HFFc6 (cell line): ENCODE measurements at regions not wholly inside any gene's neighbourhood (a gene's known extent, or its start where the extent isn't known, plus 50 kb on each side); places are given as distances from the start of the nearest gene placed in this dataset.
A peak's percentile ranks its signal among the peaks of the same experiment; 100 is the strongest.

Experiments
- DNase-seq: peaks from one replicate; pipeline ENCODE4 v3.0.0-alpha.2; 2018
- H3K27ac Mint-ChIP-seq: 2 replicates; pipeline ENCODE4 v1.8.0; 2020; ENCODE audit warnings: mild to moderate bottlenecking, mixed read lengths
- H3K27me3 Mint-ChIP-seq: 2 replicates; pipeline ENCODE4 v1.8.0; 2021; ENCODE audit warnings: mild to moderate bottlenecking, moderate library complexity, mixed read lengths; ENCODE audit not compliant: insufficient read depth
- H3K36me3 Mint-ChIP-seq: 2 replicates; pipeline ENCODE4 v1.8.0; 2021; ENCODE audit warnings: low read depth, mixed read lengths
- H3K4me1 Mint-ChIP-seq: 2 replicates; pipeline ENCODE4 v1.8.0; 2020; ENCODE audit warnings: low read depth, mixed read lengths
- H3K4me3 Mint-ChIP-seq: 2 replicates; pipeline ENCODE4 v1.8.0; 2020; ENCODE audit warnings: mild to moderate bottlenecking, moderate library complexity, mixed read lengths
- H3K9me3 Mint-ChIP-seq: 2 replicates; pipeline ENCODE4 v1.8.0; 2020; ENCODE audit warnings: mild to moderate bottlenecking, mixed read lengths
- CTCF ChIP-seq: fragments of 200-600 bp; sonication (generic); IDR thresholded peaks from 2 replicates; pipeline ENCODE4 v1.5.0; 2021; ENCODE audit warnings: antibody characterized with exemption, mild to moderate bottlenecking

- H3K4me1 Mint-ChIP-seq = peaks cover 8% of the 10 kb centered on the region
- H3K9me3 Mint-ChIP-seq = no peaks in the 10 kb centered on the region
- H3K36me3 Mint-ChIP-seq = no peaks in the 10 kb centered on the region
- no peak for DNase-seq
- peaks cover 44% of the 10 kb centered on the region for H3K27me3 Mint-ChIP-seq
- no peak overlapping the region for H3K27ac Mint-ChIP-seq
- no peak for TF ChIP-seq CTCF
- no peak overlapping the region for H3K4me3 Mint-ChIP-seq
These were observed 155.5 kb upstream of the MLN start for GRCh38 chr6:33959329-33959651.

GRCh38 chr6:33958526-33959328 is 154.9 kb upstream of the MLN start:
- TF ChIP-seq CTCF = peak; percentile 63
- no peak overlapping the region for H3K27ac Mint-ChIP-seq
- no peak overlapping the region for H3K4me3 Mint-ChIP-seq
- DNase-seq = no peak
- H3K4me1 Mint-ChIP-seq = peaks cover 8% of the 10 kb centered on the region
- H3K27me3 Mint-ChIP-seq = peaks cover 43% of the 10 kb centered on the region
- H3K36me3 Mint-ChIP-seq = no peaks in the 10 kb centered on the region
- no peaks in the 10 kb centered on the region for H3K9me3 Mint-ChIP-seq

GRCh38 chr6:33957892-33958525 is 154.2 kb upstream of the MLN start:
- Mint-ChIP-seq H3K36me3 (no peaks in the 10 kb centered on the region), H3K9me3 (no peaks in the 10 kb centered on the region), H3K27me3 (peaks cover 44% of the 10 kb centered on the region), H3K4me3 (no peak overlapping the region), H3K27ac (no peak overlapping the region), H3K4me1 (peaks cover 8% of the 10 kb centered on the region)
- no peak for DNase-seq
- TF ChIP-seq CTCF = no peak

GRCh38 chr6:33957131-33957891 is 153.5 kb upstream of the MLN start:
- no peak overlapping the region for H3K4me3 Mint-ChIP-seq
- H3K36me3 Mint-ChIP-seq = no peaks in the 10 kb centered on the region
- no peak for DNase-seq
- TF ChIP-seq CTCF = no peak
- H3K9me3 Mint-ChIP-seq = no peaks in the 10 kb centered on the region
- H3K4me1 Mint-ChIP-seq = peaks cover 6% of the 10 kb centered on the region
- H3K27me3 Mint-ChIP-seq = peaks cover 46% of the 10 kb centered on the region
- no peak overlapping the region for H3K27ac Mint-ChIP-seq

- no peaks in the 10 kb centered on the region for H3K9me3 Mint-ChIP-seq
- DNase-seq = no peak
- H3K27me3 Mint-ChIP-seq = peaks cover 44% of the 10 kb centered on the region
- H3K4me3 Mint-ChIP-seq = no peak overlapping the region
- no peaks in the 10 kb centered on the region for H3K36me3 Mint-ChIP-seq
- no peaks in the 10 kb centered on the region; the same call in 1 of the 2 replicates for H3K4me1 Mint-ChIP-seq
- no peak overlapping the region for H3K27ac Mint-ChIP-seq
- no peak for TF ChIP-seq CTCF
These were observed 152.4 kb upstream of the MLN start for GRCh38 chr6:33956206-33956605.
